ENCODE measurements at regions not wholly inside any gene's neighbourhood (a gene's known extent, or its start where the extent isn't known, plus 50 kb on each side); places are given as distances from the start of the nearest gene placed in this dataset.

GRCh38 chr1:67919274-67920072, 86.2 kb upstream of the GNG12 start:
- no peak for TF ChIP-seq CTCF (IDR thresholded peaks at IDR 0.05; ENCODE audit: poor library complexity)
- TF ChIP-seq EZH2 (IDR thresholded peaks at IDR 0.05; ENCODE audit: borderline replicate concordance): no peak
